SK-N-SH treated with all-trans-retinoic acid at 6 μM for 48 hours (cell line): ENCODE measurements at regions not wholly inside any gene's neighbourhood (a gene's known extent, or its start where the extent isn't known, plus 50 kb on each side); places are given as distances from the start of the nearest gene placed in this dataset.
"Not testable (repeated sequence)": the region's sequence is repeated elsewhere in the genome, so short reads cannot be mapped to it uniquely, and the experiment has no call there.

Source experiments
- ARNTL ChIP-seq: fragments of 450-650 bp; formaldehyde crosslinking; IDR thresholded peaks from 2 replicates; pipeline ENCODE4 v1.5.0; 2020; ENCODE audit warnings: low read depth, mild to moderate bottlenecking, moderate library complexity, borderline replicate concordance
- ESRRG ChIP-seq: fragments of 250-450 bp; sonication (Bioruptor Pico); IDR thresholded peaks from 2 replicates; pipeline ENCODE4 v1.6.1; 2021; ENCODE audit warnings: mild to moderate bottlenecking
- ISL1 ChIP-seq: fragments of 250-450 bp; sonication (Bioruptor Pico); IDR thresholded peaks from 2 replicates; pipeline ENCODE4 v2.1.2; 2022; ENCODE audit warnings: mild to moderate bottlenecking, moderate library complexity
- ZFP30 ChIP-seq: fragments of 450-650 bp; formaldehyde crosslinking; IDR thresholded peaks from 2 replicates; pipeline ENCODE4 v1.5.0; 2022; ENCODE audit warnings: mild to moderate bottlenecking, moderate library complexity
- TF ChIP-seq, protein P1 (sequence below): fragments of 250-450 bp; sonication (Bioruptor Pico); IDR thresholded peaks from 2 replicates; pipeline ENCODE4 v1.8.0; 2020; ENCODE audit warnings: mild to moderate bottlenecking, moderate library complexity, borderline replicate concordance

DNA sequence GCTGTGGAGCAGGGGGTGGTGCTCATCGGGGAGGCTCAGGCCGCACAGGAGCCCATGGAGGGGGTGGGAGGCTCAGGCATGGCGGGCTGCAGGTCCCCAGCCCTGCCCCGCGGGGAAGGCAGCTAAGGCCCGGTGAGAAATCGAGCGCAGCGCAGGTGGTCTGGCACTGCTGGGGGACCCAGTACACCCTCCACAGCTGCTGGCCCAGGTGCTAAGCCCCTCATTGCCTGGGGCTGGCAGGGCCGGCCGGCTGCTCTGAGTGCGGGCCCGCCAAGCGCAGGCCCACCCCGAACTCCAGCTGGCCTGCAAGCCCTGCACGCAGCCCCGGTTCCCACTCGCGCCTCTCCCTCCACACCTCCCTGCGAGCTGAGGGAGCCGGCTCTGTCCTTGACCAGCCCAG is 257.3 kb upstream of the CNTN5 start:
- TF ChIP-seq ESRRG (CRISPR knock-in tag); ARNTL; ISL1 (CRISPR knock-in tag); ZFP30 (CRISPR knock-in tag): not testable (repeated sequence)
- TF ChIP-seq, protein P1, sequence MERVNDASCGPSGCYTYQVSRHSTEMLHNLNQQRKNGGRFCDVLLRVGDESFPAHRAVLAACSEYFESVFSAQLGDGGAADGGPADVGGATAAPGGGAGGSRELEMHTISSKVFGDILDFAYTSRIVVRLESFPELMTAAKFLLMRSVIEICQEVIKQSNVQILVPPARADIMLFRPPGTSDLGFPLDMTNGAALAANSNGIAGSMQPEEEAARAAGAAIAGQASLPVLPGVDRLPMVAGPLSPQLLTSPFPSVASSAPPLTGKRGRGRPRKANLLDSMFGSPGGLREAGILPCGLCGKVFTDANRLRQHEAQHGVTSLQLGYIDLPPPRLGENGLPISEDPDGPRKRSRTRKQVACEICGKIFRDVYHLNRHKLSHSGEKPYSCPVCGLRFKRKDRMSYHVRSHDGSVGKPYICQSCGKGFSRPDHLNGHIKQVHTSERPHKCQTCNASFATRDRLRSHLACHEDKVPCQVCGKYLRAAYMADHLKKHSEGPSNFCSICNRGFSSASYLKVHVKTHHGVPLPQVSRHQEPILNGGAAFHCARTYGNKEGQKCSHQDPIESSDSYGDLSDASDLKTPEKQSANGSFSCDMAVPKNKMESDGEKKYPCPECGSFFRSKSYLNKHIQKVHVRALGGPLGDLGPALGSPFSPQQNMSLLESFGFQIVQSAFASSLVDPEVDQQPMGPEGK: not testable (repeated sequence)
